ENCODE measurements at regions not wholly inside any gene's neighbourhood (a gene's known extent, or its start where the extent isn't known, plus 50 kb on each side); places are given as distances from the start of the nearest gene placed in this dataset.

GRCh38 chr19:13707915-13708314 lies 56.4 kb upstream of the MRI1 start:
- no peak for TF ChIP-seq POLR2A (IDR thresholded peaks at IDR 0.05)
- no peak for TF ChIP-seq CTCF (IDR thresholded peaks at IDR 0.05)
